H1 (cell line): ENCODE measurements at regions not wholly inside any gene's neighbourhood (a gene's known extent, or its start where the extent isn't known, plus 50 kb on each side); places are given as distances from the start of the nearest gene placed in this dataset.

Experiments
- CTCF ChIA-PET: fragments of 300-600 bp; sonication (Branson Sonifier 250); formaldehyde crosslinking; loops from one replicate; lab custom pipeline; 2021; ENCODE audit not compliant: partially characterized antibody; lab: Charles Lee
- POLR2A ChIA-PET: fragments of 300-600 bp; sonication (Branson Sonifier 250); formaldehyde crosslinking; loops from one replicate; lab custom pipeline; 2021; ENCODE audit warnings: inconsistent platforms; ENCODE audit not compliant: partially characterized antibody; lab: Charles Lee
- DNase-seq, 2 experiments: peaks; one replicate each; pipeline versions ENCODE4 v3.0.0 to v3.0.0-alpha.2; 2010 to 2022; ENCODE audit warnings: low spot score in 2 of 2, low read depth in 1 of 2, mixed read lengths in 1 of 2
- FAIRE-seq: peaks from 2 replicates; lab custom pipeline; 2011; peaks lifted over from hg19 to GRCh38; lab: Jason Lieb, UNC
- H2AFZ ChIP-seq: 2 replicates; pipeline ENCODE4 v1.8.1; 2012; ENCODE audit warnings: low read length, inconsistent platforms
- H2AK5ac ChIP-seq: 2 replicates; pipeline ENCODE4 v1.6.1; 2013; ENCODE audit warnings: low read depth, low read length
- H2BK120ac ChIP-seq: replicated peaks from 2 replicates; pipeline ENCODE3; 2013; ENCODE audit warnings: low read depth, low read length, inconsistent platforms
- H2BK12ac ChIP-seq: 2 replicates; pipeline ENCODE4 v1.6.1; 2013; ENCODE audit warnings: low read depth, low read length
- H2BK15ac ChIP-seq: 2 replicates; pipeline ENCODE4 v1.6.1; 2013; ENCODE audit warnings: low read length
- H2BK20ac ChIP-seq: 2 replicates; pipeline ENCODE4 v1.6.1; 2013; ENCODE audit warnings: low read length
- H2BK5ac ChIP-seq: 2 replicates; pipeline ENCODE4 v1.6.1; 2013; ENCODE audit warnings: low read depth, low read length
- H3K14ac ChIP-seq: 2 replicates; pipeline ENCODE4 v1.6.1; 2013; ENCODE audit warnings: inconsistent platforms; ENCODE audit not compliant: insufficient read length
- H3K18ac ChIP-seq: 2 replicates; pipeline ENCODE4 v1.6.1; 2013; ENCODE audit warnings: low read length; ENCODE audit errors: extremely low read depth
- H3K23ac ChIP-seq: 2 replicates; pipeline ENCODE4 v1.6.1; 2013; ENCODE audit warnings: inconsistent platforms; ENCODE audit not compliant: insufficient read length
- H3K23me2 ChIP-seq: 2 replicates; pipeline ENCODE4 v1.6.1; 2013; ENCODE audit warnings: low read depth, low read length
- H3K27ac ChIP-seq: 2 replicates; pipeline ENCODE4 v1.6.1; 2011; ENCODE audit warnings: low read depth, low read length, inconsistent platforms
- H3K27me3 ChIP-seq, 4 experiments: replicated peaks in 1 of 4; 1 replicate in 1 of 4; 2 replicates in 3 of 4; pipeline versions ENCODE4 v1.6.1 to v1.8.1; 2011 to 2013; ENCODE audit warnings: low read length in 3 of 4, mild to moderate bottlenecking in 3 of 4, inconsistent platforms in 2 of 4, mixed read lengths in 2 of 4, moderate library complexity in 1 of 4; ENCODE audit not compliant: control insufficient read depth in 3 of 4, insufficient read depth in 3 of 4; ENCODE audit errors: extremely low read depth in 1 of 4
- H3K36me3 ChIP-seq, 4 experiments: 2 replicates each; pipeline versions ENCODE4 v1.6.1 to v1.8.1; 2011 to 2013; ENCODE audit warnings: mild to moderate bottlenecking in 4 of 4, low read length in 3 of 4, moderate library complexity in 2 of 4, control low read depth in 1 of 4, inconsistent platforms in 1 of 4; ENCODE audit not compliant: insufficient read depth in 4 of 4, control insufficient read depth in 2 of 4
- H3K4ac ChIP-seq: replicated peaks from 2 replicates; pipeline ENCODE3; 2013; ENCODE audit warnings: low read length, low read depth, mixed read lengths, inconsistent platforms; ENCODE audit not compliant: insufficient read length
- H3K4me1 ChIP-seq, 4 experiments: replicated peaks in 1 of 4; 1 replicate in 1 of 4; 2 replicates in 3 of 4; pipeline versions ENCODE4 v1.6.1 to v1.8.1; 2011 to 2013; ENCODE audit warnings: low read length in 3 of 4, inconsistent platforms in 2 of 4, mixed read lengths in 1 of 4; ENCODE audit not compliant: insufficient read depth in 4 of 4, control insufficient read depth in 3 of 4
- H3K4me2 ChIP-seq, 2 experiments: 2 replicates each; pipeline versions ENCODE4 v1.6.1 to v1.8.1; 2011 to 2013; ENCODE audit warnings: low read depth in 2 of 2, low read length in 2 of 2, control low read depth in 1 of 2, inconsistent platforms in 1 of 2, mild to moderate bottlenecking in 1 of 2; ENCODE audit not compliant: insufficient read depth in 1 of 2
- H3K4me3 ChIP-seq, 4 experiments: fragments of 200-600, 300-600 bp in 1 of 4; sonication (generic), shearing (Covaris generic), sonication (Bioruptor Twin) in 1 of 4; 2 replicates each; pipeline versions ENCODE4 v1.5.1 to v1.8.1; 2011 to 2016; ENCODE audit warnings: low read length in 4 of 4, low read depth in 3 of 4, control low read depth in 2 of 4, inconsistent platforms in 2 of 4, mild to moderate bottlenecking in 2 of 4, mixed read lengths in 1 of 4, moderate library complexity in 1 of 4; ENCODE audit not compliant: insufficient read depth in 2 of 4; ENCODE audit errors: extremely low read depth in 1 of 4
- H3K56ac ChIP-seq: replicated peaks from 2 replicates; pipeline ENCODE3; 2013; ENCODE audit warnings: low read depth, mild to moderate bottlenecking, mixed read lengths, low read length, inconsistent platforms; ENCODE audit not compliant: insufficient read length
- H3K79me1 ChIP-seq: 2 replicates; pipeline ENCODE4 v1.6.1; 2013; ENCODE audit warnings: low read depth, low read length, control low read depth
- H3K79me2 ChIP-seq, 2 experiments: 2 replicates each; pipeline versions ENCODE4 v1.6.1 to v1.8.1; 2012 to 2013; ENCODE audit warnings: low read length in 2 of 2, mild to moderate bottlenecking in 2 of 2, inconsistent platforms in 1 of 2; ENCODE audit not compliant: insufficient read depth in 2 of 2, control insufficient read depth in 1 of 2
- H3K9ac ChIP-seq, 4 experiments: replicated peaks in 1 of 4; 1 replicate in 1 of 4; 2 replicates in 3 of 4; pipeline versions ENCODE4 v1.6.1 to v1.8.1; 2011 to 2013; ENCODE audit warnings: low read depth in 3 of 4, low read length in 3 of 4, control low read depth in 2 of 4, mild to moderate bottlenecking in 2 of 4, moderate library complexity in 2 of 4, inconsistent platforms in 1 of 4; ENCODE audit errors: extremely low read depth in 1 of 4
- H3K9me3 ChIP-seq, 2 experiments: 2 replicates each; pipeline versions ENCODE4 v1.6.1 to v1.8.1; 2012 to 2013; ENCODE audit warnings: mild to moderate bottlenecking in 2 of 2, moderate library complexity in 2 of 2, control low read depth in 1 of 2, inconsistent platforms in 1 of 2, low read depth in 1 of 2, low read length in 1 of 2, mixed read lengths in 1 of 2; ENCODE audit not compliant: insufficient read depth in 2 of 2
- H4K20me1 ChIP-seq, 2 experiments: replicated peaks in 1 of 2; 2 replicates each; pipeline versions ENCODE3 to v1.8.1; 2011 to 2013; ENCODE audit warnings: inconsistent platforms in 2 of 2, low read length in 2 of 2, mild to moderate bottlenecking in 1 of 2; ENCODE audit not compliant: insufficient read depth in 2 of 2, control insufficient read depth in 1 of 2
- H4K5ac ChIP-seq: 2 replicates; pipeline ENCODE4 v1.6.1; 2013; ENCODE audit warnings: low read length, low read depth, mixed read lengths, inconsistent platforms; ENCODE audit not compliant: insufficient read length
- H4K8ac ChIP-seq: 2 replicates; pipeline ENCODE4 v1.8.0; 2013; ENCODE audit warnings: mild to moderate bottlenecking, moderate library complexity, low read length, inconsistent platforms; ENCODE audit not compliant: insufficient read depth; ENCODE audit errors: extremely low read depth
- H4K91ac ChIP-seq: replicated peaks from 2 replicates; pipeline ENCODE3; 2013; ENCODE audit warnings: low read length, mixed read lengths, inconsistent platforms; ENCODE audit not compliant: insufficient read length
- RBBP5 ChIP-seq: IDR thresholded peaks from 2 replicates; pipeline ENCODE4 v1.7.1; 2012; ENCODE audit warnings: low read depth, mild to moderate bottlenecking, inconsistent platforms, low read length, moderate library complexity, borderline replicate concordance
- WGBS, 2 experiments: shearing (Covaris generic) in 1 of 2; methylation state at CpG; one replicate each; pipeline versions ENCODE4 v1.1.6 to v1.1.7; 2013 to 2015; ENCODE audit warnings: low lambda C conversion rate in 2 of 2, mixed read lengths in 2 of 2, inconsistent platforms in 1 of 2, low coverage in 1 of 2, missing lambda C conversion rate in 1 of 2; ENCODE audit not compliant: insufficient replicate concordance in 2 of 2, insufficient coverage in 1 of 2, insufficient read length in 1 of 2; ENCODE audit errors: extremely low coverage in 1 of 2, missing lambda C conversion rate in 1 of 2; 5-methylcytosine and 5-hydroxymethylcytosine counted together

GRCh38 chr3:139832998-139833397 is 102.0 kb upstream of the CLSTN2 start:
- H2AFZ ChIP-seq: no peak overlapping the region
- no peaks in the 10 kb centered on the region for H3K36me3 ChIP-seq
- no peak overlapping the region for H3K4me3 ChIP-seq
- no peak overlapping the region for H2BK15ac ChIP-seq
- H3K23ac ChIP-seq: no peak overlapping the region
- H4K20me1 ChIP-seq: no peaks in the 10 kb centered on the region
- no peak overlapping the region for H3K18ac ChIP-seq
- no peak overlapping the region for H3K9ac ChIP-seq
- H3K27me3 ChIP-seq: no peaks in the 10 kb centered on the region; a peak in 1 of 7 replicates
- no peaks in the 10 kb centered on the region for H3K23me2 ChIP-seq
- no peak overlapping the region for H2BK5ac ChIP-seq
- no peak overlapping the region for H4K5ac ChIP-seq
- CTCF ChIA-PET: interaction anchor here (1.1 to 1.4 kb wide), 2 partner anchors 10 to 28 kb away, joined by 3 to 4 read pairs; no protein-coding TSS in a partner anchor
- no peak overlapping the region for H3K14ac ChIP-seq
- no peak for FAIRE-seq
- H3K9me3 ChIP-seq: no peaks in the 10 kb centered on the region
- no peak overlapping the region for H2BK120ac ChIP-seq
- H3K27ac ChIP-seq: no peak overlapping the region
- WGBS, 2 experiments: 85% methylated on average over 4 of the region's 4 CpGs; no CpG with 5 or more reads in 1 of the 2 experiments
- H2BK12ac ChIP-seq: no peak overlapping the region
- POLR2A ChIA-PET: no interaction called here
- no peaks in the 10 kb centered on the region for H3K79me2 ChIP-seq
- no peak overlapping the region for H4K91ac ChIP-seq
- H3K4me1 ChIP-seq: peaks cover 0 to under 1% (median 0%) of the 10 kb centered on the region in 4 experiments; a peak in 2 of 7 replicates
- no peak overlapping the region for H3K56ac ChIP-seq
- no peak overlapping the region for H3K4me2 ChIP-seq
- H3K79me1 ChIP-seq: peaks cover 2% of the 10 kb centered on the region; the same call in 1 of the 2 replicates
- H2AK5ac ChIP-seq: no peak overlapping the region
- H4K8ac ChIP-seq: no peak overlapping the region
- DNase-seq: no peak
- no peak for TF ChIP-seq RBBP5
- H2BK20ac ChIP-seq: no peak overlapping the region
- no peak overlapping the region for H3K4ac ChIP-seq
